ENCODE measurements at regions not wholly inside any gene's neighbourhood (a gene's known extent, or its start where the extent isn't known, plus 50 kb on each side); places are given as distances from the start of the nearest gene placed in this dataset.

DNA sequence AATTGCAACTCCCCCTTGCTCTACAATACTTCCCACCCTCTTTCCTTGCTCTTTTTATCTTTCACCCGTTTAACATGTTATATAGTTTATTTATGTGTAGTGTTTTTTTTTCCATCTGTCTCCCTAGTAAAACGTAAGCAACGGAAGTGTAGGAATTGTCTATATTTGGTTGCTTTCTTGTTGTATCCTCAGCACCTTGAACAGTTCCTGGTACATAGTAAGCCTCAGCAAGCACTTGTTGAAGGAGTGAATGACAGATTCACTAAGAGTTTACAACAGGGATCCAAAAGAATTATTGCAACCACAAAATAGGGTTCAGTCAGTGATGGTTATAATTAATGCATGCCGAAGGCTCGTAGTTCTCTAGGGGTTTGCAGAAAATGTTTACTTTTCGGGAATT, 242.7 kb downstream of the SAMD5 start:
- Histone ChIP-seq H3K27me3 (ENCODE audit: insufficient read depth, low read length) (no peaks in the 10 kb centered on the region), H3K79me2 (ENCODE audit: insufficient read depth, low read length) (no peaks in the 10 kb centered on the region), H3K36me3 (ENCODE audit: control insufficient read depth in 1 of 2, insufficient read depth in 2 of 2, low read length in 2 of 2) (no peaks in the 10 kb centered on the region), H3K9me3 (ENCODE audit: control insufficient read depth in 1 of 2, insufficient read depth in 1 of 2, low read depth in 1 of 2, low read length in 2 of 2) (no peaks in the 10 kb centered on the region), H3K9me2 (ENCODE audit: insufficient read depth) (no peaks in the 10 kb centered on the region), H3K9ac (ENCODE audit: low read length) (no peak overlapping the region), H3K4me1 (ENCODE audit: control insufficient read depth in 1 of 2, insufficient read depth in 2 of 2, low read length in 2 of 2) (no peaks in the 10 kb centered on the region), H4K20me1 (ENCODE audit: insufficient read depth) (no peaks in the 10 kb centered on the region), H2AFZ (ENCODE audit: low read depth, low read length, poor library complexity, severe bottlenecking) (no peak overlapping the region), H3K4me3 (replicated peaks in 1 of 2; ENCODE audit: low read depth in 1 of 2, low read length in 2 of 2) (no peak overlapping the region), H3K27ac (ENCODE audit: low read depth, low read length) (no peak overlapping the region), H3K4me2 (ENCODE audit: low read length) (no peak overlapping the region)
- ChIA-PET CTCF (no interaction called here), RAD21 (ENCODE audit: low non-redundant PET in 1 of 2, low total read pairs in 2 of 2, uncharacterized antibody in 2 of 2, unreplicated experiment in 2 of 2) (no interaction called here), POLR2A (no interaction called here)
- intact Hi-C loops (cut with micrococcal nuclease): no loop called here
- no peak for DNase-seq (ENCODE audit: low read depth, low spot score)
- TF ChIP-seq CBX3 (IDR thresholded peaks at IDR 0.05; ENCODE audit: low read depth) (no peak), ZNF274 (IDR thresholded peaks at IDR 0.05; ENCODE audit: low read depth, low read length) (no peak), TCF7L2 (IDR thresholded peaks at IDR 0.05; ENCODE audit: borderline replicate concordance, extremely low read depth, insufficient read depth, insufficient read length) (no peak), ZBTB33 (IDR thresholded peaks at IDR 0.05; ENCODE audit: extremely low read depth, insufficient replicate concordance, low read length) (no peak), POLR2AphosphoS5 (IDR thresholded peaks at IDR 0.05; ENCODE audit: low read depth, low read length) (no peak), CEBPB (IDR thresholded peaks at IDR 0.05; ENCODE audit: low read depth) (no peak), FOSL1 (IDR thresholded peaks at IDR 0.05; ENCODE audit: low read depth) (no peak), EZH2phosphoT487 (IDR thresholded peaks at IDR 0.05; ENCODE audit: borderline replicate concordance) (no peak), RAD21 (IDR thresholded peaks at IDR 0.05; ENCODE audit: low read depth) (no peak), SRF (IDR thresholded peaks at IDR 0.05; ENCODE audit: low read depth) (no peak), ATF3 (IDR thresholded peaks at IDR 0.05) (no peak), CTCF (IDR thresholded peaks at IDR 0.05 in 2 of 3, conservative IDR thresholded peaks at IDR 0.05 in 1 of 3; ENCODE audit: borderline replicate concordance in 1 of 3, insufficient read depth in 1 of 3, low read depth in 2 of 3, low read length in 2 of 3) (no peak), SP1 (IDR thresholded peaks at IDR 0.05; ENCODE audit: low read depth) (no peak), EZH2 (IDR thresholded peaks at IDR 0.05) (no peak)
- TF ChIP-seq, protein P1, sequence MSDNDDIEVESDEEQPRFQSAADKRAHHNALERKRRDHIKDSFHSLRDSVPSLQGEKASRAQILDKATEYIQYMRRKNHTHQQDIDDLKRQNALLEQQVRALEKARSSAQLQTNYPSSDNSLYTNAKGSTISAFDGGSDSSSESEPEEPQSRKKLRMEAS (IDR thresholded peaks at IDR 0.05): no peak
- TF ChIP-seq, protein P2, sequence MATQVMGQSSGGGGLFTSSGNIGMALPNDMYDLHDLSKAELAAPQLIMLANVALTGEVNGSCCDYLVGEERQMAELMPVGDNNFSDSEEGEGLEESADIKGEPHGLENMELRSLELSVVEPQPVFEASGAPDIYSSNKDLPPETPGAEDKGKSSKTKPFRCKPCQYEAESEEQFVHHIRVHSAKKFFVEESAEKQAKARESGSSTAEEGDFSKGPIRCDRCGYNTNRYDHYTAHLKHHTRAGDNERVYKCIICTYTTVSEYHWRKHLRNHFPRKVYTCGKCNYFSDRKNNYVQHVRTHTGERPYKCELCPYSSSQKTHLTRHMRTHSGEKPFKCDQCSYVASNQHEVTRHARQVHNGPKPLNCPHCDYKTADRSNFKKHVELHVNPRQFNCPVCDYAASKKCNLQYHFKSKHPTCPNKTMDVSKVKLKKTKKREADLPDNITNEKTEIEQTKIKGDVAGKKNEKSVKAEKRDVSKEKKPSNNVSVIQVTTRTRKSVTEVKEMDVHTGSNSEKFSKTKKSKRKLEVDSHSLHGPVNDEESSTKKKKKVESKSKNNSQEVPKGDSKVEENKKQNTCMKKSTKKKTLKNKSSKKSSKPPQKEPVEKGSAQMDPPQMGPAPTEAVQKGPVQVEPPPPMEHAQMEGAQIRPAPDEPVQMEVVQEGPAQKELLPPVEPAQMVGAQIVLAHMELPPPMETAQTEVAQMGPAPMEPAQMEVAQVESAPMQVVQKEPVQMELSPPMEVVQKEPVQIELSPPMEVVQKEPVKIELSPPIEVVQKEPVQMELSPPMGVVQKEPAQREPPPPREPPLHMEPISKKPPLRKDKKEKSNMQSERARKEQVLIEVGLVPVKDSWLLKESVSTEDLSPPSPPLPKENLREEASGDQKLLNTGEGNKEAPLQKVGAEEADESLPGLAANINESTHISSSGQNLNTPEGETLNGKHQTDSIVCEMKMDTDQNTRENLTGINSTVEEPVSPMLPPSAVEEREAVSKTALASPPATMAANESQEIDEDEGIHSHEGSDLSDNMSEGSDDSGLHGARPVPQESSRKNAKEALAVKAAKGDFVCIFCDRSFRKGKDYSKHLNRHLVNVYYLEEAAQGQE (IDR thresholded peaks at IDR 0.05; ENCODE audit: low read depth): no peak
- no peak for ATAC-seq
- no TSS peak for BruUV-seq (replicated peaks)
